SJCRH30 (cell line): ENCODE measurements at regions not wholly inside any gene's neighbourhood (a gene's known extent, or its start where the extent isn't known, plus 50 kb on each side); places are given as distances from the start of the nearest gene placed in this dataset.

Experiments used
- DNase-seq, 2 experiments: peaks; one replicate each; pipeline ENCODE4 v3.0.0-alpha.2; 2015 to 2020
- H3K27ac ChIP-seq: fragments of 250-450 bp; sonication (Bioruptor Pico); 2 replicates; pipeline ENCODE4 v1.5.1; 2020; ENCODE audit warnings: mild to moderate bottlenecking, moderate library complexity
- H3K27me3 ChIP-seq: fragments of 250-450 bp; sonication (Bioruptor Pico); 2 replicates; pipeline ENCODE4 v1.5.1; 2020; ENCODE audit warnings: mild to moderate bottlenecking, moderate library complexity
- H3K36me3 ChIP-seq: fragments of 250-450 bp; sonication (Bioruptor Pico); 2 replicates; pipeline ENCODE4 v1.5.1; 2020; ENCODE audit warnings: mild to moderate bottlenecking, moderate library complexity
- H3K4me1 ChIP-seq: fragments of 250-450 bp; sonication (Bioruptor Pico); 2 replicates; pipeline ENCODE4 v1.5.1; 2020; ENCODE audit warnings: mild to moderate bottlenecking, moderate library complexity
- H3K4me3 ChIP-seq: fragments of 250-450 bp; sonication (Bioruptor Pico); 2 replicates; pipeline ENCODE4 v1.5.1; 2020; ENCODE audit warnings: mild to moderate bottlenecking, moderate library complexity
- H3K9me3 ChIP-seq: fragments of 250-450 bp; sonication (Bioruptor Pico); replicated peaks from 2 replicates; pipeline ENCODE4 v1.5.1; 2020; ENCODE audit warnings: mild to moderate bottlenecking, moderate library complexity

DNA sequence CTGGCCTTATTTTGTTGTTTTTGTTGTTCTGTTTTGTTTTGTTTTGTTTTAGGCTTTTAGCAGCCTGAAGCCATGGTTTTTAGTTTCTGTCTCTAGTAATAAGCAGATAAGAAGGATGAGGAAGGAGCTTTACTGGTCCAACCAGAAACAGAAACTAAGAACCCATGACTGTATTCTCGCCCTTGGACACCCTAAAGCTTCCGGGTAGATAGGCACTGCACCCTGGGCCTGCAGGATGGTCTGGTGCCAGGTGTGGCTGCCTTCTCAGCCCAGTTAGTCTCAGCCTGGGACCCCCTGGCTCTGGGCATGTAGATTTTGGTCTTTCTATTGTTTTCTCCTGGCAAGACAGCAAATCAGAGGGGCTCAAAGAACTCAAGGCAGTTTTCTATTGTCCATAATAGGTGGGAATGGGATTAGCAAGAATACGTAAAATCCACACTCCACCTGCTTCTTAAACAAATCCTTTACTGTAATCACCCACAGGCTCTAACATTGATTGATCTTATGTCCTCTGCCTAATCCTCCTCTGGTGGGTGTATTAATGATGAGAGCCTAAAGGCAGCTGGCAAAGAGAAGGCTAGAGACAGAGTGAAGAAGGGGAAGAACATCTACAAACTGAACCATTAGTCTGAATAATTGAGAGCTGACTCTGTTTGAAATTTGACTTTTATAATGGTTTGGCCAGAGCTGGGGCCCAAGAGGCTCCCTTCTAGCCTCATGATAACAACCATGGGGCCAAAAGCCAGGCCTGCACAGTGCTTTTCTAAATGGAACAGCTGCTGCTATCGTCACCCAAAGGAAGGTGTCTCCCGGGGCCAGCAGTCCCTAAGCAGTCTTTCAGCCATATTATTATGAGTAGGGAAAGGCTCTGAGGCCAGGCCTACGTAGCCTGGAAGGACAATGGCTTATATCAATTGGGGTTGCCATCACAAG, 106.8 kb upstream of the ATP1A1 start:
- no peak for DNase-seq
- Histone ChIP-seq H3K4me1 (no peaks in the 10 kb centered on the region; the same call in 1 of the 2 replicates), H3K9me3 (no peaks in the 10 kb centered on the region), H3K27ac (no peak overlapping the region), H3K4me3 (no peak overlapping the region), H3K36me3 (no peaks in the 10 kb centered on the region), H3K27me3 (no peaks in the 10 kb centered on the region)

DNA sequence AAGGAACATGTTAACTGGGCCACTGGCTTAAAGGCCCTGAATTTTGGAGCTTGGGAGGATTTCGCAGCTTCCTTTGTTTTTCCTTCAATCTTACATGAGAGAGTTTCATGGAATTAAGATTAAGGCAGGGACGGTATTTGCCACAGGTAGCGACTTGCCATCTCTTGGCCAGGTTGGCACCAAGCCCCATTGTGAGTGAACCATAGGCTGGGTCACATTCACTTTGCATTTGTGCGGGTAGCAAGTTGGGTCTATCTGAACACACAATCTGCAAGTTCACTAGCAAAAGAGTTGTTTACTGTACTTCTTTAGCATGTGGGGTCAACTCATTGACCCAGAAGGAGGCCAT, 106.2 kb upstream of the ATP1A1 start:
- no peak for DNase-seq
- H3K27ac ChIP-seq: no peak overlapping the region

DNA sequence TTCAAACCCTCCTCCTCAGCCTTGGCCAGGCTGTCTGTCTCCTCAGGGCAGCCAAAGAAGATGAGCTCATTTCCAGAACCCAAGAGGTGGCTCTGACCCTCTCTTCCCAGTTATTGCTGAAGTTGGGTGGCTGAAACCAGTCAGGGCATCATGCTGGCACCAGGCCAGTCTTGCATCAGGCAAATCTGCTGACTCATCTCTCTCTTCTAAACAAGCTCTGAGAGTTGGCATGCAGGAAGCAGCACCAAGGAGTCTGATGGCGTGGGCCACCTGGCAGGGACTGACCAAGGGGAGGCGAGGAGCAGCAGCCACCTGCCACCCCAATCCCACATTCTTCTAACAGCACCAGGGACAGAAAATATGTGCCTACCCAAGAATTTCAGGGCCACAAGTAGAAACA, 104.8 kb upstream of the ATP1A1 start:
- Histone ChIP-seq H3K27ac (no peak overlapping the region), H3K9me3 (no peaks in the 10 kb centered on the region)
- peak; percentile 26 to 27 for DNase-seq

More for the DNA sequence above, 106.2 kb upstream of the ATP1A1 start:
- Histone ChIP-seq H3K36me3 (no peaks in the 10 kb centered on the region), H3K27me3 (no peaks in the 10 kb centered on the region), H3K9me3 (no peaks in the 10 kb centered on the region), H3K4me3 (no peak overlapping the region), H3K4me1 (no peaks in the 10 kb centered on the region; the same call in 1 of the 2 replicates)

DNA sequence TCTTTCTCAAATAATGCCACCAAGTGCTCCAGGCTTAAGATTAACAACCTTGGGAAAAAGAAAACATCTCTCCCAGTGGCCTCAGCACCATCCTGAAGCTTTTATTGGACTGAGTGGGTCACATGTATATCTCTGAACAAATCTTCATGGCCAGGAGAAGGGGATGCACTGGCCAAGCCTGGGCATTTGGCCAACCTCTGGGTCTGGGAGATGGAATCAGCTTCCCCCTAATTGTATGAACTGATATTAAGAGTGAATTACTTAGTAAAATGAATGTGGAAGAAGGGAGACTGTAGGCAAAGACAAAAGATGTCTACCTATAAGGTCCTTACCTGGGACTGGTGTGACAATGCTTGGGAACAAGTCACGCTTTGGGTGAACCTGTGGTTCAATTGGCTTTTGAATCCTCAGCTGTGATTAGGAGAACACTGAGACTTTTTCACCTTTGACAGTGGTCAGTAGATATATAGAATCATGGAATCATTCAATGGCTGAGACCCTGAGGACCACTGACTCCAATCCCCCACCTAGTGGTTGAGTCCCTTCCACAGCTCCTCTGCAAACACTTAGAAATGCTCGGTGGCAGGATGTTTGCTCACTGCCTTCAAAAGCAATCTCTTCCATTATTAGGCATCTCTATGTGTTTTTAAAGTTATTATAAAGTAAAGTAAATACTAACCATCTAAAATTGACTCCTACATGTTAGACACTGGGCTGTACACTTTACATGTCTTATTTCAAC, 102.6 kb upstream of the ATP1A1 start:
- DNase-seq: no peak
- H3K27me3 ChIP-seq: no peaks in the 10 kb centered on the region
- no peaks in the 10 kb centered on the region for H3K36me3 ChIP-seq
- peaks cover 24% of the 10 kb centered on the region for H3K4me1 ChIP-seq
- H3K9me3 ChIP-seq: no peaks in the 10 kb centered on the region
- no peak overlapping the region for H3K4me3 ChIP-seq
- no peak overlapping the region for H3K27ac ChIP-seq

More for the DNA sequence above, 104.8 kb upstream of the ATP1A1 start:
- Histone ChIP-seq H3K4me1 (peaks cover 9% of the 10 kb centered on the region), H3K4me3 (no peak overlapping the region), H3K36me3 (no peaks in the 10 kb centered on the region), H3K27me3 (no peaks in the 10 kb centered on the region)

DNA sequence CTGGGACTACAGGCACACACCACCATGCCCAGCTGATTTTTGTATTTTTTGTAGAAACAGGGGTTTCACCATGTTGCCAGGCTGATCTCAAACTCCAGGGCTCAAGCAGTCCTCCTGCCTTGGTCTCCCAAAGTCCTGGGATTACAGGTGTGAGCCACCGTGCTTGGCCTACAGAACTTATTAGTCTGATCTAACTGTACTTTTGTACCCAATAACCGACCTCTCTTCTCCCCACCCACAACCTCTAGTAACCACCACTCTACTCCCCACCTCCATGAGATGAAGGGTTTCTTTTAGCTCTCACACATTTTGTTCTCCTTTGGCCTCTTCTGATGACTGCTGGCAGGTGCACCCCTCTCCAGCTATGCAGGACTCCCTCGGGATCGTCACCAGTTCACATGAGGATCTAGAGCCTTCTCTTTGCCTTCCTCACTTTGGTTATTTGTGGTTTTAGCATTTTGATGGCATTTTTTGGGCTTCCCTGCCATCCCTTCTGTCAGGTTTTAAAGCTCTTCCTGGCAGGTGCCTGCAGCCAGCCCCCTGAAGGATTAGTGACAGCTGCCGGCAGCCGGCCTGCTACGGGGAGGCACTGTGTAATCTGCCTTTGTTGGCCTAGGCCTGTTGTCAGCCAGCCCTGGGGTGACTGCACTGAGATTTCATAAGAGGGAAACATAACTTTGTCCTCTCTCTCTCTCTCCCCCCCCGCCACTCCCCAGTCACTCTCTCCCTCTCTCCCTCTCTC, 99.8 kb upstream of the ATP1A1 start:
- no peaks in the 10 kb centered on the region for H3K36me3 ChIP-seq
- no peaks in the 10 kb centered on the region for H3K27me3 ChIP-seq
- peaks cover 24% of the 10 kb centered on the region for H3K4me1 ChIP-seq
- peak overlapping the region; percentile 16 for H3K27ac ChIP-seq
- no peaks in the 10 kb centered on the region for H3K9me3 ChIP-seq
- no peak overlapping the region for H3K4me3 ChIP-seq
- DNase-seq: peak; percentile 87 to 90

DNA sequence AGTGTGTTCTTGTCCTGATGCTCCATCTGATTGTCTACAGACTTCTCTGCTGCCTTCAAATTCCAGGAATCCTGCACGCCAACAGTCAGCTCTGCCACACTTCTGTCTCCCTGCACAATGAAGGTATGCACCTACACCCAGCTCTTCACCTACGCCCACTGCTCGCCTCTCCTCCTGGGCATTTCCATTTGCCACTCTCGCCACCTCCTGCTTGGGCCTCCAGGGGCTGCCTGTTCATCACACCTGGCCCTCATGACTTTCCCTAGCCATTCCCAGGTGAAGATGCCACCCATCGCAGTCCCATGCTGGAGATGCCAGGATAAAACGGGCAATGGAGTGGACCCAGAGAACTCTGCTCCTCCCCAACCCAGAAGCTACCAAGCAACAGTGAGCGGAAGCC, 96.5 kb upstream of the ATP1A1 start:
- Histone ChIP-seq H3K27ac (no peak overlapping the region), H3K4me3 (no peak overlapping the region), H3K9me3 (no peaks in the 10 kb centered on the region), H3K27me3 (no peaks in the 10 kb centered on the region), H3K36me3 (no peaks in the 10 kb centered on the region), H3K4me1 (peaks cover 24% of the 10 kb centered on the region)
- no peak for DNase-seq

DNA sequence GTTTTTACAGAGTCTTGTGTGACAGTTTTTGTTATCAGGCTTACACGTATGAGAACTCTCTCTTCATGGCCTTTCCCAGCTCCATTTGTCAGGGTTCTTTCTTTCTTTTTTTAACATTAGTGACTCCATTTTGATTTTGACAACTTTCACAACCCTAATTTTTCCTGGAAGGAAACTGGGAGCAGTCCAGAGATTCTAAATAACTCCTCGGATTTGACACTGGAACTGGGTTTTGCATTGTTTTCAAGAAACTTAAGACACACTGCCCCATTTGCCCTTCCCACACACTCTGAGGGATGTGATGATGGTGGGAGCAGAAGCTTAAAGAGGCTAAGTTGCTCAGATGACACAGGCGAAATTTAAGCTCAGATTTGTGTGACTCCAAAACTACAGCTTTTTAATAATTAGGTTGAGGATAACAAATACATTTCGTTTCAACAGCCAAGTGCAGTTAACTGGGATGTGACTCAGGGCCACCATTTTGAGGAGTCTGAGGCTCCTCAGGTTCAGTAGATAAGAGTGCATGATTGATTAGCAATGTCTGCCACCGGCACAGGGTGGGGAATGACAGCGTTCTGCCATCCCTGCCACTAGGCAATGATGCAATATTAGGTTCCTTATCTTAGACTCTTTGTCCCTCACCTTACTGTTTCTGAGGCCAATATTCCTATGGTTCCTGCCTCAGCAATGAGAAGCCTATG, 95.1 kb upstream of the ATP1A1 start:
- DNase-seq: no peak
- no peak overlapping the region for H3K4me3 ChIP-seq
- no peaks in the 10 kb centered on the region for H3K9me3 ChIP-seq
- H3K4me1 ChIP-seq: peaks cover 17% of the 10 kb centered on the region
- no peaks in the 10 kb centered on the region for H3K36me3 ChIP-seq
- no peaks in the 10 kb centered on the region for H3K27me3 ChIP-seq
- H3K27ac ChIP-seq: no peak overlapping the region

DNA sequence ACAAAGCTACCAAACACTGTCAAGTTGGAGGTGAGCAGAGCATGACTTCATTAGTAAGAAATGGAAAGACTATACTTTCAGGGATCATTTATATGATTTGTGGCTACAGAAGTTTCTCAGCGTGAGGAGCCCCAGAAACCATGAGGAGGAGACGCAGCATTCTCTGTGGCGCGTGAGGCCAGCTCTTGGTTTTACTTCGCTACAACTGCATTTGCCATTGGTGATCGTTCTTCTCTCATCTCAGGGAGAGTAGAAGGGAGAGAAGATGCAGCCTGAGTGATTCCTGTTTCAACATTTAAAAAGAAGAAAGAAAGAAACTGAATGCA, 94.5 kb upstream of the ATP1A1 start:
- no peaks in the 10 kb centered on the region for H3K27me3 ChIP-seq
- H3K4me3 ChIP-seq: no peak overlapping the region
- DNase-seq: no peak
- H3K27ac ChIP-seq: no peak overlapping the region
- H3K4me1 ChIP-seq: peaks cover 12% of the 10 kb centered on the region
- no peaks in the 10 kb centered on the region for H3K36me3 ChIP-seq
- no peaks in the 10 kb centered on the region for H3K9me3 ChIP-seq

DNA sequence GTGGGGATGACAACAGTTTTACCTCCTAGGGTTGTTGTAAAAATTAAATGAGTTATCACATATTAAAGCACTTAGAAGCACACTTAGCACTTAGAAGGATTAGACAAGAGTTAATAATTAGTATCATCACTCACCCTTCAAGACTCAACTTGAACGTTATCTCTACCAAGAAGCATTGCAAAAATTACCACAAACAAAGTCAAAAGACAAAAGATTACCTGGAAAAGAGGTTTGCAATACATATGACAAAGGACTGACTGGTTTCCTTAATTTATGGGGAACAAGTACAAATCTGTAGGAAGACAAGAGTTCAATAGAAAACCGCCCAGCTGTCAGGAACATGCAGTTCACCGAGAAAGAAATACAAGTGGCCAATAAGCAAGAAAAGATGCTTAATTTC, 93.3 kb upstream of the ATP1A1 start:
- no peaks in the 10 kb centered on the region for H3K9me3 ChIP-seq
- no peak overlapping the region for H3K27ac ChIP-seq
- no peak overlapping the region for H3K4me3 ChIP-seq
- H3K27me3 ChIP-seq: no peaks in the 10 kb centered on the region
- no peaks in the 10 kb centered on the region for H3K36me3 ChIP-seq
- no peak for DNase-seq
- H3K4me1 ChIP-seq: no peaks in the 10 kb centered on the region; the same call in 1 of the 2 replicates

DNA sequence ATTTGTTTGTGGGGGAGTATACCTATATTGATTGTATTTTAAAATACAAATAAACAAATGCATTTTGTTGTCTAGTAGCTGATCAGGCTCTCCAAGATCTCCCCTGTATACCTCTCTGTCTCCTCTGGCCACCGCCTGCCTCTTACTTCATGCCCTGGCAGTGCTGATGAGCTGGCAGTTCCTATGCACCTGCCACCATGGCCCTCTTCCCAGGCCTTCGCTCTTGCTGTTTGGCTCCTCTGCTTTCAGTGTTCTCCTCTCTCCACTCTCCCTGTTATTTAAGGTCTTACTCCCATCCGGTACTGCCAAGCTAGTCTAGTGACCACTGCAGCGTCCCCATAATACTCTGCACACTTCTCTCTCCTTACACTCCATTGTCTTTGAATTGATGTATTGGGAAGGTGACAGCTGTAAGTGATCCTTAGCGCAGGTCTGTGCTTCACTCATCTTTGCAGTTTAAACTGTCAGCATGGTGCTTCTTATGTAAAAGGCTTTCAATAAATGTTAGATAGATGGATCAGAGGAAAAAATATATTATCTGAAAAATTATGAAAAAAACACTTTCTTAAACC, 88.1 kb upstream of the ATP1A1 start:
- H3K27me3 ChIP-seq: no peaks in the 10 kb centered on the region
- H3K9me3 ChIP-seq: no peaks in the 10 kb centered on the region
- no peak overlapping the region for H3K27ac ChIP-seq
- no peak for DNase-seq
- H3K4me3 ChIP-seq: no peak overlapping the region
- no peaks in the 10 kb centered on the region for H3K36me3 ChIP-seq
- peaks cover 12% of the 10 kb centered on the region; the same call in 1 of the 2 replicates for H3K4me1 ChIP-seq

DNA sequence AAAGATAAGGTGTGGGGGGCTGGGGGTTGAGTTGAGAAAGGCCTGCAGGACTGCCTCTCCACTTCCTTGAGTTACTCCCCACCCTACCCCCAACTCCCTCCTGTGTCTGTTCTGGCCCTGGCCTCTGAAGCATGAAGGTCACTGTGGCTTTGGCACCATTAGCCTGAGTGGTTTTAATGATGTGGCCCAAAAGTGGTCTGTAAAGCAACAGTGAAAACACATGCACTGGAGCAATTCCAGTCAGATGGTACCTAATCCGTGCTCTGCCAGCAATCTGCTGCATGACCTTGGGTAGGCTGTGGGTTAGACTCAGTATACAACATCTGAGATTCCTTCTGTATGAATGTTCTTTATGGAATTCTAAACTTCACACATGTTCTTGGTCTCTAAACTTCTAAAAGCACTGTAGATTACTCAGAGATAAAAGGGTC, 86.5 kb upstream of the ATP1A1 start:
- peaks cover 12% of the 10 kb centered on the region; the same call in 1 of the 2 replicates for H3K4me1 ChIP-seq
- H3K27me3 ChIP-seq: no peaks in the 10 kb centered on the region
- no peak overlapping the region for H3K27ac ChIP-seq
- no peaks in the 10 kb centered on the region for H3K9me3 ChIP-seq
- no peaks in the 10 kb centered on the region for H3K36me3 ChIP-seq
- peak; percentile 19 to 26 for DNase-seq
- H3K4me3 ChIP-seq: no peak overlapping the region

DNA sequence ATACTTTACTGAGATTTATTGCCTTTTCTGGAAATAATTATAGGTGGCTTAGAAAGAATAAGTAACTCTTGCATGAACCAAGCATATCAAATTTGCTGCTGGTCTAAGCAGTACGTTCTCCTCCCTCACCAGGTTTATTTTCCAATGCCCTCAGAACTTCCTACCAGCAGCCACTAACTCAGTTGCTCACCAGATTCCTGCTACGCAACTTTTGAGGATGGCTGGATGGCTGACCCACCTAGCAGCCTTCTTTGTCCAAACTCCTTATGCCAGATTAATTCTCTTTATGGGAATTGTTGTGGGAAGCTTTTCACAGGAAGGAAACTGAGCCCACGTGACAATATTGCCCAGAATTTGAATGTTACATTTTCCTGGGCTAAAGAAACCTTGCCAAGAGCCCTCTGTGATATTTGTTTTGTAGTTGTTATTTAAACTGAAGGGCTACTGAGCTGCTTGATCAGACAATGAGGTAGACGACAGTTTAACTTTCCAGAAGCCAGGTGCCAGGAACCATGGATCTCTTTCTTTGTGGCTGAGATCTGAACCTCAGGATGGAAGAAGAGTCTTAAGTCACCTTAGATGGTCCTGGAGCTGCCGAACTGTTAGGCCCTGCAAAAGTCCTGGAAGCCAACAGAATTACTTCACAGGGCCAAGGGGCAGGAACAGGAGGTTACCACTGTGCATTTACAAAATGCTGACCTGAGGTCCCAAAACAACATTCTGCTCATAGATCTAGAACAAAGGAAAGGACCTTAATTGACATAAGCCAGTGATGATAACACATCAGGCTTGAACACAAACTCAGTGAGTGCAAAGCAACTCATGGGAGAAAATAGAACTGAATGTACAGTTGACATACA, 85.5 kb upstream of the ATP1A1 start:
- Histone ChIP-seq H3K9me3 (no peaks in the 10 kb centered on the region), H3K36me3 (no peaks in the 10 kb centered on the region), H3K27me3 (no peaks in the 10 kb centered on the region), H3K27ac (no peak overlapping the region), H3K4me1 (peaks cover 12% of the 10 kb centered on the region; the same call in 1 of the 2 replicates), H3K4me3 (no peak overlapping the region)
- no peak for DNase-seq

DNA sequence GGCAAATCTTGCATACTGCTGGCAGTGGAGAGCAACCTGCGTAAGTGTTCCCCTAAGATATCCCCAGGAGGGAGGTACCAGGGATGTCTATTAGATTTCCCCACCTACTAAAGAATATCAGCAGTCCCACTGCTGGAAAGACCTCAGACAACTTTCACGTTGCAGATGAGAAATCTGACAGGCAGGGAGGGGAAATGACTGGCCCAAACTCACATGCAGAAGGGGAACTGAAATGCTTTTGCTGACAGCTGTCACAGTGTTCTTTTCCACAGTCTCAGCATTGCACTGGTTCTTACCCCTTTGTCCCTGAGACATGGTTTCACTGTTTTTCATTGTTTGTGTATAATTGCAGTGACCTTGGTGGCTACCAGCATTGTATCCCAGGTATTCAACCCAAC, 84.8 kb upstream of the ATP1A1 start:
- Histone ChIP-seq H3K36me3 (no peaks in the 10 kb centered on the region), H3K9me3 (no peaks in the 10 kb centered on the region), H3K4me1 (peaks cover 12% of the 10 kb centered on the region; the same call in 1 of the 2 replicates), H3K27me3 (no peaks in the 10 kb centered on the region), H3K4me3 (no peak overlapping the region), H3K27ac (no peak overlapping the region)
- no peak for DNase-seq
